ENCODE measurements at regions not wholly inside any gene's neighbourhood (a gene's known extent, or its start where the extent isn't known, plus 50 kb on each side); places are given as distances from the start of the nearest gene placed in this dataset.

- H3K27ac ChIP-seq = no peak overlapping the region
- no peak for TF ChIP-seq CTCF (conservative IDR thresholded peaks at IDR 0.05)
Measured at GRCh38 chr1:55814967-55815366, 599.8 kb upstream of the USP24 start.

- no peak for TF ChIP-seq CTCF (conservative IDR thresholded peaks at IDR 0.05)
- H3K27ac ChIP-seq = no peak overlapping the region
Measured at GRCh38 chr1:55813618-55814017, 598.5 kb upstream of the USP24 start.

- TF ChIP-seq CTCF (conservative IDR thresholded peaks at IDR 0.05) = no peak
- H3K27ac ChIP-seq = no peak overlapping the region
Measured at GRCh38 chr1:55812281-55812680, 597.1 kb upstream of the USP24 start.

GRCh38 chr1:55808263-55808662 lies 593.1 kb upstream of the USP24 start:
- TF ChIP-seq CTCF (conservative IDR thresholded peaks at IDR 0.05) = no peak
- H3K27ac ChIP-seq = no peak overlapping the region

GRCh38 chr1:55803429-55803828 lies 588.3 kb upstream of the USP24 start:
- TF ChIP-seq CTCF (conservative IDR thresholded peaks at IDR 0.05) = no peak
- H3K27ac ChIP-seq = no peak overlapping the region

- TF ChIP-seq CTCF (conservative IDR thresholded peaks at IDR 0.05) = no peak
- H3K27ac ChIP-seq = no peak overlapping the region
Measured at GRCh38 chr1:55801481-55801880, 586.3 kb upstream of the USP24 start.

DNA sequence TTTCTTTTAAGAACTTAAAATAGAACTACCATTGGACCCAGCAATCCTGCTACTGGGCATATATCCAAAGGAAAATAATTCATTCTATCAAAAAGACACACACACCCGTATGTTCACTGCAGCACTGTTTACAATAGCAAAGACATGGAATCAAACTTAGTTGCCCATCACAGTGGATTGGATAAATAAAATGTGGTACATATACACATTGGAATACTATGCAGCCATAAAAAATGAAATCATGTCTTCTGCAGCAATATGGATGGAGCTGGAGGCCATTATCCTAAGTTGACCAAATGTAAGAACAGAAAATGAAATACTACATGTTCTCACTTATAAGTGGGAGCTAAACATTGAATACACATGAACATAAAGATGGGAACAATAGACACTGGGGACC lies 585.3 kb upstream of the USP24 start:
- H3K27ac ChIP-seq = no peak overlapping the region

More for the DNA sequence above, 585.3 kb upstream of the USP24 start:
- TF ChIP-seq CTCF (conservative IDR thresholded peaks at IDR 0.05) = no peak

All from VCaP (cell line).